Epithelial cell of proximal tubule (primary cell): ENCODE measurements at regions not wholly inside any gene's neighbourhood (a gene's known extent, or its start where the extent isn't known, plus 50 kb on each side); places are given as distances from the start of the nearest gene placed in this dataset.

Experiments used
- DNase-seq: peaks from one replicate; pipeline ENCODE4 v3.0.0-alpha.2; 2011; ENCODE audit warnings: low read depth
- H3K4me3 ChIP-seq: 2 replicates; pipeline ENCODE4 v1.5.1; 2011; ENCODE audit warnings: low read depth, mild to moderate bottlenecking, low read length
- TF ChIP-seq, protein P1 (sequence below): conservative IDR thresholded peaks from 2 replicates; pipeline ENCODE4 v1.5.1; 2012; ENCODE audit warnings: low read depth, mild to moderate bottlenecking, low read length

DNA sequence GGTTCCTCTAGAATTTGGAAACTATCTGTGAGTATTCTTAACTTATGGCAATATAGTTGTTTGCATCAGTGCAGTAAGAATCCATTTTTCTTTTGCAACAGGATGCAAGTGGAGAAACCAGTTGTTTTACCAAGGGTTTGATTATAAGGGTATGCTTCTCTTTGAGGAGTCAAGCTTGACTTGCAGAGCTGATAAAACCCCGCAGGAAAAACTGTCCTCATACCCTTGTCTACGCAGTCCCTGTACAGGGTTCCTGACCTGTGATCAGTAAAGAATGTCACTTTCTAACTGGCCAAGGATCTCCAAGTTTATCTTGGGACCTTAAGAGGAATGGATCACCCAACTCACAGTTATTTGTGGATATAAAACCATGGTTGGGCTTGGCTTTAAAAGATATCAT is 161.1 kb upstream of the OLIG3 start:
- no peak for DNase-seq
- TF ChIP-seq, protein P1, sequence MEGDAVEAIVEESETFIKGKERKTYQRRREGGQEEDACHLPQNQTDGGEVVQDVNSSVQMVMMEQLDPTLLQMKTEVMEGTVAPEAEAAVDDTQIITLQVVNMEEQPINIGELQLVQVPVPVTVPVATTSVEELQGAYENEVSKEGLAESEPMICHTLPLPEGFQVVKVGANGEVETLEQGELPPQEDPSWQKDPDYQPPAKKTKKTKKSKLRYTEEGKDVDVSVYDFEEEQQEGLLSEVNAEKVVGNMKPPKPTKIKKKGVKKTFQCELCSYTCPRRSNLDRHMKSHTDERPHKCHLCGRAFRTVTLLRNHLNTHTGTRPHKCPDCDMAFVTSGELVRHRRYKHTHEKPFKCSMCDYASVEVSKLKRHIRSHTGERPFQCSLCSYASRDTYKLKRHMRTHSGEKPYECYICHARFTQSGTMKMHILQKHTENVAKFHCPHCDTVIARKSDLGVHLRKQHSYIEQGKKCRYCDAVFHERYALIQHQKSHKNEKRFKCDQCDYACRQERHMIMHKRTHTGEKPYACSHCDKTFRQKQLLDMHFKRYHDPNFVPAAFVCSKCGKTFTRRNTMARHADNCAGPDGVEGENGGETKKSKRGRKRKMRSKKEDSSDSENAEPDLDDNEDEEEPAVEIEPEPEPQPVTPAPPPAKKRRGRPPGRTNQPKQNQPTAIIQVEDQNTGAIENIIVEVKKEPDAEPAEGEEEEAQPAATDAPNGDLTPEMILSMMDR, result no peak
- no peak overlapping the region for H3K4me3 ChIP-seq

DNA sequence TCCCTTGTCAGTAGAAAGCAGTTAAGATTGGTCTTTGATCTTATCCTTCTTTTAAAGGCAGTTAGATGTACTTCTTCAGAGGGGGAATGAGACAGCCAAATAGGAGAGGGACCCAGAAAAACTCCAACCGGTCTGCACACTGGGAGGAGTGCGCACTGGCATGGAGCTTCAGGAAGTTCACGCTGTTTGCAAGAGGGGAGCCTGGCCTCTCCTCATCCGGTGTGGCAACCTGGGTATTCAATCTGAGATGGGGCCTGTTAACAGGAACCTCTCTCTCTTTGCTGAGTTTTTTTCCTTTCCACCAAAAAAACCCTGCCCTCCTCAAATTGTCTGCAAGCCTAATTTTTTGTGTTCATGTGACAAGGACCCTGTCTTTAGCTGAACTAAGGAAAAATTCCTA is 162.5 kb upstream of the OLIG3 start:
- no peak overlapping the region for H3K4me3 ChIP-seq
- DNase-seq, result no peak
- TF ChIP-seq, protein P1, result no peak

DNA sequence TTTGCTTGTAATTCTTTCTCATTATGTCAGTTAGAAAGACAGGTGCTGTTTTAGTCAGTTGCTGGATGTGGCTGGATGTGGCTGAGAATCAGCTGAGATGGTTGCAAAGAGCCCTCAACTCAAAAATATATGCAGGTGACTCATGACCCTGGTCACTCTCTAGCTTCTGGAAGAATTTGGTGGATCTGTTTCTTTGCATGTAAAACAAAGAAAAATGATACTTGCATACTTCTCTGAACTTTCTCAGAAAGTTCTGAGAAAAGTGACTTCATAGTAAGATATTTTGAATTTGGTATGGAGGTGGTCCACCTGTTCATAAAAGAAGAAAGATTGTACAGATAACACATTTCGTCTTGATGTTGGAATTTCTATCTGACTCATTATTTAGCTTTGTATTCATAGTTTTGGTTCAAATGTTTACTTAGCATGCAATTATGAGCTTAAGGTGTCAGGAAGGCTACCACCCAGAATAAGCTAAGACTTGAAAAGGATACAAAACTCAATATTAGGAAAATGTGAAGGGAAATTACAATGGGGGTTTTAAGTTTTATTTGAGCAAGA is 163.2 kb upstream of the OLIG3 start:
- TF ChIP-seq, protein P1, result no peak

DNA sequence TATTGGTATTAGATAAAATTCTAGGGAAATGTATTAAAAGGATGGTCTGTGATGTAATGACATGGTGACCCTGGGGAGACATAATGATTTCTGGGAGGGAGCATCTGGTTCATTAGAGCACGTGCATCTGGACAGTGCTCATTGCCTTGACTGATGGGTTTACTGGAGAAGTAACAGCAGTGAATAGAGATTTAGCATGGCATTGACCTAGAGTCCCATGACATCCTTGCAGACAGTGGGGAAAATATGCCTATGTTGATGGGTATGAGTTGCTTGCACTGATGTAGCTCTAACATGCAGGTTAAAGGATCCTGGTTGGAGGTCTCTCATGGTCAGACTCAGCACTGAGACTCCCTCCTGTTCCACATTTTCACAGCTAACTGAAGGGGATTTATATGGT is 164.1 kb upstream of the OLIG3 start:
- H3K4me3 ChIP-seq, result no peak overlapping the region
- TF ChIP-seq, protein P1, result no peak
- DNase-seq, result no peak

More for the DNA sequence above, 163.2 kb upstream of the OLIG3 start:
- H3K4me3 ChIP-seq, result no peak overlapping the region
- no peak for DNase-seq

DNA sequence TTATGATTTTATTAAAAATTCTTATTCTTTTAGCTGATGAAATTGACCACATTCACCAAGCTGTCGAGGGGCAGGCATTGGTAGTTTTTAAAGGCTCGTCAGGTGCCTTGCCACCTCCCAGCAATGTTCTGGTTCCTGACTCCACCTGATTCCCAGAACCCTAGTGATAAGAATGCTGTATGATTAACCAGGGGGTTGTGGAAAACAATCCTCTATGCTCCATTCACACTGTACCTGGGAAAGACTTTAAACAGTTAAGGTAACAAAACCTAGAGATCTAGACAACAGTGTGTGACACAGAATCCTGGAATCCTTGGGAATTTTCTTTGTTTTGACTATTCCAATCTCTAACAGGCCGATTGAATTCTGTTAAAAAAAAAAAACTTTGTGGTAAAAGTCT is 165.7 kb upstream of the OLIG3 start:
- TF ChIP-seq, protein P1, result no peak
- peak; percentile 42 for DNase-seq

DNA sequence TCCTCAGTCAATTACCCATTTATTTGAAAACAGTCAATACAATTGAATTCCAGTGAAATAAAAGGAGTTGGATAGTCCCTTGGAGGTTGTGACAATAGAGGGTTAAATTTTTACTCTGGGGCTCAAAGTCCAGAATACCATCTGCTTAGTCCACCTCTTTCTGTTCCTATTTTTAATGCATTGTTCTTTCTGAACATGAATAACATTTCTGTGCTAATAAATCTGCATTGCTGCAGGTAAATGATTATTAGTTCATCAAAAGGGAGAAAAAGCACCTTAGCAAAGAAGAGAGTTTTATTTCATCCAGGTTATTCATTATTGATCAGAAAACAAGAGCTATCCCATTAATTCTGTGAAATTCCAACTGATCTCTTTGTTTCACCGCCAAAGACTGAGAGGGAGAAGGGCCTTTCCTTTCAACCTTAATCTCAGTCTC is 166.1 kb upstream of the OLIG3 start:
- DNase-seq, result no peak
- H3K4me3 ChIP-seq, result no peak overlapping the region
- TF ChIP-seq, protein P1, result no peak

More for the DNA sequence above, 165.7 kb upstream of the OLIG3 start:
- H3K4me3 ChIP-seq, result no peak overlapping the region

DNA sequence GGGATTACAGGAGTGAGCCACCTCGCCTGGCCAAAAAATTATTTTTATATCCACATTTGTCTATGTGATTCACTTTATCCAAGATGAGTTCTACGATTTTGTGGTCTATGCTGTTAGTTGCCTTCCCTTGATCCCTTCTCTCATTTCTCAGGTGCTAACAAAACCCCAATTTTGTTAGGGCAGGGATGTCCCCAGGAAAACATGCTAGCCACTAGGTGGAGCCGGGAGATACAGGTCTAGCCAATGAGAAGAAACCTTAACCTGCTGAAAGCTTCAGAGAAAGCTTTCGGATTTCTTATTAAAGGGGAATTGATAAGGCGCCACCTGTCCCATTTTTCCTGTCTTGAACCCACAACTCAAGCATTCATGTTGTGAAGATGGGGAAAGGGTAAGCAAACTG is 167.4 kb upstream of the OLIG3 start:
- TF ChIP-seq, protein P1, result peak; percentile 66
- no peak for DNase-seq
- H3K4me3 ChIP-seq, result no peak overlapping the region
